ENCODE measurements at regions not wholly inside any gene's neighbourhood (a gene's known extent, or its start where the extent isn't known, plus 50 kb on each side); places are given as distances from the start of the nearest gene placed in this dataset.

- no peak overlapping the region for H3K27ac ChIP-seq
- 6% methylated on average over 2 of the region's 2 CpGs for WGBS (ENCODE audit: missing lambda C conversion rate)
- H3K9me3 ChIP-seq = no peaks in the 10 kb centered on the region
- no peak overlapping the region for H3K4me2 ChIP-seq
- FAIRE-seq (no peak), DNase-seq (ENCODE audit: low read depth in 1 of 2, low spot score in 1 of 2) (no peak), ATAC-seq (no peak)
- CTCF ChIA-PET = no interaction called here
- TF ChIP-seq ATOH8 (CRISPR knock-in tag; IDR thresholded peaks at IDR 0.05; ENCODE audit: low read depth) = no peak
- no peak for TF ChIP-seq NPAS2 (CRISPR knock-in tag; IDR thresholded peaks at IDR 0.05; ENCODE audit: borderline replicate concordance)
- no peak for TF ChIP-seq EP300 (IDR thresholded peaks at IDR 0.05)
- no peak for TF ChIP-seq CBX2 (IDR thresholded peaks at IDR 0.05; ENCODE audit: borderline replicate concordance, low read depth)
- no peak for TF ChIP-seq RFX5 (IDR thresholded peaks at IDR 0.05)
- TF ChIP-seq, protein P1, sequence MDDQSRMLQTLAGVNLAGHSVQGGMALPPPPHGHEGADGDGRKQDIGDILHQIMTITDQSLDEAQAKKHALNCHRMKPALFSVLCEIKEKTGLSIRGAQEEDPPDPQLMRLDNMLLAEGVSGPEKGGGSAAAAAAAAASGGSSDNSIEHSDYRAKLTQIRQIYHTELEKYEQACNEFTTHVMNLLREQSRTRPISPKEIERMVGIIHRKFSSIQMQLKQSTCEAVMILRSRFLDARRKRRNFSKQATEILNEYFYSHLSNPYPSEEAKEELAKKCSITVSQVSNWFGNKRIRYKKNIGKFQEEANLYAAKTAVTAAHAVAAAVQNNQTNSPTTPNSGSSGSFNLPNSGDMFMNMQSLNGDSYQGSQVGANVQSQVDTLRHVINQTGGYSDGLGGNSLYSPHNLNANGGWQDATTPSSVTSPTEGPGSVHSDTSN (IDR thresholded peaks at IDR 0.05) = no peak
- TF ChIP-seq HDAC2 (IDR thresholded peaks at IDR 0.05) = no peak
- TF ChIP-seq EHMT2 (IDR thresholded peaks at IDR 0.05; ENCODE audit: low read depth) = no peak
- TF ChIP-seq NFE2L2 (conservative IDR thresholded peaks at IDR 0.05; ENCODE audit: low read length) = no peak
- no peak for TF ChIP-seq ZC3H11A (IDR thresholded peaks at IDR 0.05)
- no peak for TF ChIP-seq POLR2A (IDR thresholded peaks at IDR 0.05; ENCODE audit: low read length)
- TF ChIP-seq SREBF2 (IDR thresholded peaks at IDR 0.05) = no peak
- no peak for TF ChIP-seq ZSCAN20 (CRISPR knock-in tag; IDR thresholded peaks at IDR 0.05)
- TF ChIP-seq RNF2 (IDR thresholded peaks at IDR 0.05; ENCODE audit: borderline replicate concordance, low read depth) = no peak
- TF ChIP-seq HOXB5 (CRISPR knock-in tag; IDR thresholded peaks at IDR 0.05) = no peak
- no peak for TF ChIP-seq EHF (CRISPR knock-in tag; IDR thresholded peaks at IDR 0.05)
- no peak for TF ChIP-seq HOXB13 (CRISPR knock-in tag; IDR thresholded peaks at IDR 0.05; ENCODE audit: low read depth)
- TF ChIP-seq JUN (IDR thresholded peaks at IDR 0.05) = no peak
- TF ChIP-seq CHD2 (IDR thresholded peaks at IDR 0.05; ENCODE audit: low read length, partially characterized antibody) = no peak
- no peak for TF ChIP-seq POLR2AphosphoS2 (conservative IDR thresholded peaks at IDR 0.05; ENCODE audit: low read length)
- POLR2A ChIA-PET = no interaction called here
- H3K4me3 ChIP-seq = no peak overlapping the region
- no peaks in the 10 kb centered on the region for H3K4me1 ChIP-seq
These were observed 1115.1 kb downstream of the XPNPEP1 start for GRCh38 chr10:108808228-108808627.

DNA sequence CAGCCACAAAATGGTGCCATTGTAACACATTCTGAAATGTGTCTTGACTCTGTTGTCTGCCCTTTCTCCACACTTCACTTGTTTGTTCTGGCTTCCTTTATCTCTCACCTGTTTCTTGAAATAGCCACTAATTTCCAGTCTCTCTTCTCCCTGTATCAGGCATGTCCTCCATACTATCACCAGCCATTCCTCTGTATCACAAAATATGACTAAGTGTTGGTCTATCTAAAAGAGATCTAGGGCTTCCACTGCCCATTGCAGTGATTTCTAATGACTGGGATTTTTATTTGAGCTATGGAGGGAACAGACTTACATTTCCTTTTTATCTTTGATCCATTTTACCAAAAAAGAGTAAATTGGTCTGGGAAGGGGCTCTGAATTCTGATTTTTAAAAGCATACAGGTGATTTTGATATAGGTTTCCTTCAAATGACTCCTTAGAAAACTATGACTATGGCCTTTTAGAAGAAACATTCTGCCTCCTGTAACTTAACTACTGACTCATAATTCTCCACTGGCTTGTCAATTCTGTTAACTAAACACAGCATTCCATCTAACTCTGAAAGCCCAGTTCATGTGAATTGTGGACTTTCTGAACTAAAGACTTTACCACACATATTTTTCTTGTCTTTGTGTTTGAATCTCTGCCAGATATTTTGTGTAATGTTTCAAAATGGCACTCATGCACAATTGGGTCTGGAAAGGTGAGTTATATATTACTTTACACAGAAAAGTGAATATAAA lies 1121.4 kb downstream of the XPNPEP1 start:
- Histone ChIP-seq H3K4me2 (no peak overlapping the region), H3K27ac (no peak overlapping the region), H3K9me3 (no peaks in the 10 kb centered on the region), H3K4me3 (no peak overlapping the region), H3K4me1 (no peaks in the 10 kb centered on the region)
- no peak for TF ChIP-seq KDM5A (IDR thresholded peaks at IDR 0.05)
- no peak for TF ChIP-seq FOSB (CRISPR knock-in tag; IDR thresholded peaks at IDR 0.05)
- no peak for TF ChIP-seq RAD21 (conservative IDR thresholded peaks at IDR 0.05 in 1 of 2, IDR thresholded peaks at IDR 0.05 in 1 of 2)
- TF ChIP-seq NPAS2 (CRISPR knock-in tag; IDR thresholded peaks at IDR 0.05; ENCODE audit: borderline replicate concordance) = no peak
- TF ChIP-seq PHF8 (IDR thresholded peaks at IDR 0.05; ENCODE audit: borderline replicate concordance, low read depth) = no peak
- no peak for TF ChIP-seq NR3C1 (IDR thresholded peaks at IDR 0.05)
- no peak for TF ChIP-seq MAZ (IDR thresholded peaks at IDR 0.05; ENCODE audit: borderline replicate concordance, low read depth, low read length)
- no peak for TF ChIP-seq BHLHE40 (IDR thresholded peaks at IDR 0.05; ENCODE audit: low read depth, low read length)
- FAIRE-seq = no peak
- ChIA-PET CTCF (no interaction called here), POLR2A (no interaction called here)
- DNase-seq (ENCODE audit: low read depth in 1 of 2, low spot score in 1 of 2) = no peak
- ATAC-seq = no peak
